DMS 273 treated with DMSO at 0.1 percent for 48 hours (cell line): ENCODE measurements at regions not wholly inside any gene's neighbourhood (a gene's known extent, or its start where the extent isn't known, plus 50 kb on each side); places are given as distances from the start of the nearest gene placed in this dataset.

Experiments used
- DNase-seq: peaks from one replicate; lab custom pipeline; 2025; lab: John Stamatoyannopoulos, UW

GRCh38 chr6:74091136-74091793, 395.3 kb downstream of the CD109 start:
- DNase-seq = no peak

DNA sequence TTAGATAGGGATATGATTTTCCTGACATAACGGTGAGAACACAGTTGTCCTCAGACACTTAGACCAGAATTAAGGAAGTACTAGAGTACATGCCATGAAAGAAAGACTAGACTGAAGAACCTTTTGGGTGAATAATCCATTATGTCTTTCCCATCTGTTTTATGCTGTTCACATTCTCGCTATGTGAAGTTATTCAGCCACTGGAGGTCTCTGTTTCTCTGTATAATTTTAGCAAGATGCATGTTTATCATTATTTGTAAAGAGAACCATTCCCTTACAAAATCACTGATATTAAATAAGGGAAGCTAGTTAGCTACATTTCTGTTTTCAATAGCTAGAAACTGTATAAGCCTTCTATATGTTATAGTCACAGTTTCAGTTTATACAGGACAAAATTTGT, 391.9 kb downstream of the CD109 start:
- no peak for DNase-seq

GRCh38 chr6:74075896-74076295, 379.9 kb downstream of the CD109 start:
- DNase-seq = no peak

- DNase-seq = no peak
Observed at GRCh38 chr6:74075323-74075722, 379.3 kb downstream of the CD109 start.

DNA sequence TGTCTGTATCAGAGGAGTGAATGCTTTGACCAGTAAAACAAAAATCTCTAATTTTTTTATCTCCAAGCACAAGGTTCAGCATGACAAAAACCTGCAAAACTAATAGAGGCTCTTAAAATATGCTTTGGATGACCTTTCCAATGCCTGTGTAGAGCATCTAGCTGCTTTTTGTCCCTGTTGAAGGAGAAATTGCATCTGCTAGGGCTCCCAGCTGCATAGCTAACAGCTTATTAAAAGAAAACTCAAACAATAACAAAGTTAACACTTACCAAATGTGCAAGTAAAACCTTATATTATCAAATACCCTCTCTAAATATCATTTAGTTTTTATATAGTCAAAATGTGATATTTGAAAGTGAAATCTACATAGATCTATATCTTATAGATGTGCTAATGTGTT, 378.6 kb downstream of the CD109 start:
- DNase-seq = no peak

DNA sequence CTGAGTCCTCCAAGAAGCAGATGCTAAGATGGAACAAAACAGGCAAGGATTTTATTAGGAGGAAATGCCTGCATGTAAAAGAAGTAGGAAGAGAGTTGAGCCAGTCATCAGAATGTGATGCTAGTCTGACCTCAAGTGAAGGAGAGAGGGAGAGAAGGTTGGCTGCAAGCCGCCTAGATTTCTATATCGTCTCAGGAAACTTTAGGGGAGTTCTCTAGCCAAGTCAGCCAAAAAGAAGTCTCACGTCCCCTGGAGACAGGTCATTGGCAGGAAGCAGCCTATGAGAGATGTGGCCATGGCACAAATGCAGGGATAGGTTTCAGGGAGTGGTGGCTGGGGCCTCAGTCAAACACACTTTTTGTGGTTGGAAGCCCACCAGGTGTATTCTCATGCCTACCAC, 378.0 kb downstream of the CD109 start:
- no peak for DNase-seq

DNA sequence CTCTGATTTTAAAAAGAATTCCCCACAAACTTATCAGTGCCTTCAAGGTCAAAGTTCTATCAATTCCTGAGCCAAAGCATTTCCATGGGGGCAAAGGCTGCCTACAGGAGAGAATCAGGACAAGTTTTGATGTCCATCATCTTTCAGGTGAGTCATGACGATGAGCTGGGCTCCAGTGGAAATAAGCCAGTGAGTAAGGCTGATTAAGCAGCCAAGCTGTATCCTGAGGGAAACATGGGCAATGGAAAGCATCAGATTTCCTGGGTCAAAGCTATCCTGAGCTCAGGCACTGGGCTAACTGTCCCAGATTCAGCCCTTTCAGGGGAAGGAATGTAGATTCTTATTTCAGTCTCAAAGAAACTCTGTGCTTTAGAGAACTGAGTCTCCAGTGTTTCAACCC, 377.4 kb downstream of the CD109 start:
- DNase-seq = no peak

DNA sequence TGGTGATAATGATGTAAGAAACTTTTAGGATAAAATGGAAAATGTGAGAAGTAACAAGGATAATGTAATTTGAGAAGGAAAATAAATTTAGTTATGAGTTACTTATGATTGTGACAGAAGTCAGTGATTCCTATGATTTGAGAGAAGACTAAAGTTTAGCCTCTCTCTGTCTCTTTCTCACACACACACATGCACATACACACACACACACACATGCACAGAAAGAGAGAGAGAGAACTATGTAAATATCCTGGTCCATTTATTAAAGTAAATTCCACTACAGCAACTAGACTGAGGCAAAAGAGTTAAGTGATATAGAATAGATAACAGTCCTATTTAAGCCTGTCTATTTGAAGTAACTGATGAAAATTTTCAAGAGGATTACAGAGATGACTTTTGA, 375.2 kb downstream of the CD109 start:
- no peak for DNase-seq

DNA sequence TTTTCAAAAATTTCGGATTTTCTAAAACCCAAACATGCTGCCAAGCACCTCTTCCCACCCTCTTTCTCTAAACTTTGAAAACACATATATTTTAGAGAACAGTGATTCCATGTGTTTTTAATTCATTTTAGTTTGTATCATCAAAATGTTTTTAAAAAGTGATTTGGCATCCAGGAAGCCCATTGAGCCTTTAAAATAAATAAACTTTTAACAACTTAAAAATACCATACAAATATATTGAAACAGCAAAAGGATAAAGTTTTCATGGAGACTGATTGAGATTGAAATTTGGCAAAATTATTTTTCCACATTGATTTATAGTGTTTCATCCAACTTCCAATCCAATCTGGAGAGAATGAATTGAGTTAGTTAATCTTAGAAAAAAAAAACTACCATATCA, 374.7 kb downstream of the CD109 start:
- no peak for DNase-seq

- no peak for DNase-seq
Observed at GRCh38 chr6:74070091-74070490, 374.1 kb downstream of the CD109 start.

GRCh38 chr6:74069089-74069581, 373.1 kb downstream of the CD109 start:
- no peak for DNase-seq

- DNase-seq = no peak
Observed at GRCh38 chr6:74066168-74066871, 370.3 kb downstream of the CD109 start.

DNA sequence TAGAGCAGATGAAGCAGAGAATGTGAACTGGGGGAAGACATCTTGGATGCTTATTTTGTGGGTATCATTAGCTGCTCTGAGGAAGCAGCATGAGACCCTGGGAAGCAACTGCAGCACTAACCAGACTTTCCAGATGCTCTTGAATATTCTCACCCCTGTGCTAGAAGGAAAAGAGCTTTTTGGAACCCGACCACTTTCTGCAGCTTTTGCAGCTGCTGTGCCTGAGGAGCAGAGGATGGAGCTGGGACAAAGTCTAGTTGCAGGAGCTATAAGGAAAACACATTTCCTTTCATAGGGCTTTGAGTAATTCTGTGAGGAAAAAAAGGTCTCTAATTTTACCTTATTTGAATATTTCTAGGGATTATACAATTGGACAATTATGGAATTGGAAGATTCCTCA, 369.7 kb downstream of the CD109 start:
- DNase-seq = no peak

GRCh38 chr6:74063391-74063790, 367.4 kb downstream of the CD109 start:
- DNase-seq = no peak

- DNase-seq = no peak
Observed at GRCh38 chr6:74061201-74061600, 365.2 kb downstream of the CD109 start.

DNA sequence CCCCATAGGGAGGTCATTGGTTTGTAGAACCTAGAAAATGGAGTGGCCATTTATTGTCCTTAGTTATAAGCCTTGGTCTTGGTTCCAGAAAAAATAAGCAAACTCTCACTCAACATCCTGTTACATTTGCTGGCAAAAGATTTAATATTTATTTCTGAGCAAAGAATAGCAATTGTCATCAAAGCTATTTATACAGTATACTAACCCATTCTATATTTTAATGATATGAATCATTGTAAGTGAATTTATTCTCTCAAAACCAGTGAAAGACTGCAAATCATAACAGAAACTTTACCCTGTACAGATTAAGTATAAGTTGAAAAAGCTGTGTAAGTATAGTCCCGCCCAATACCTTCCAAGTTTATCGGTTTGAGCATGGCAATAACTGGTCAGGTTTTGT, 364.4 kb downstream of the CD109 start:
- no peak for DNase-seq

DNA sequence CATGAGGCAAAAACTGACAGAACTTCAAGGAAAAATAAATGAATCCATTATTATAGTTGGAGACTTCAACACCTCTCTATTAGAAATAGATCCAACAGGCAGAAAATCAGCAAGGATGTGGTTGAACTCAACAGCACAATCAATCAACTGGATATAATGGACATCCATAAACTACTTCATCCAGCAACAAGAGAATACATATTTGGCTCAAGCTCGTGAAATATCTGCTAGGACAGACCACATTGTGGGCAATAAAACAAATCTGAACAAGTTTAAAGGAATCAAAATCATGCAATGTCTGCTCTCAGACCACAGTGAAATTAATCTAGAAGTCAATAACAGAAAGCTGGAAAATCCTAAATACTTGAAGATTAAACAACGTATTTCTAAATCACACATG, 362.6 kb downstream of the CD109 start:
- DNase-seq = no peak

DNA sequence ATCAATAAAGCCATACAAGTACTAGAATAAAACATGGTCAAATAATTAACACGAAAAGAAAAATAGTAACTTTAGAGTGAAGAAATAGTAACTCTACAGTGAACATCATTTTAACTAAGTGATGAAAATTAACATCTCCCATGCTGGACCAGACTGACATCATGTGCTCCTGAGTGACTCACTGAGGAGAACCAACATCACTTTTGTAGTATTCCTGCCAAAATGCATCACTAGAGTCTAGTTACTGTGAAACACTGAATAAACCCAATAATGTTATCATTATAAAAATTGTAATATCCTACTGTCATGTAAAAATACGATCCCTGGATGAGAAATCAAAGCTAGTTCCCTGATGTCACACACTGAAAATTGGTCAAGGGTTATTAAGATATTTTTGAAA, 361.3 kb downstream of the CD109 start:
- no peak for DNase-seq

GRCh38 chr6:74054190-74054589, 358.2 kb downstream of the CD109 start:
- DNase-seq = no peak

DNA sequence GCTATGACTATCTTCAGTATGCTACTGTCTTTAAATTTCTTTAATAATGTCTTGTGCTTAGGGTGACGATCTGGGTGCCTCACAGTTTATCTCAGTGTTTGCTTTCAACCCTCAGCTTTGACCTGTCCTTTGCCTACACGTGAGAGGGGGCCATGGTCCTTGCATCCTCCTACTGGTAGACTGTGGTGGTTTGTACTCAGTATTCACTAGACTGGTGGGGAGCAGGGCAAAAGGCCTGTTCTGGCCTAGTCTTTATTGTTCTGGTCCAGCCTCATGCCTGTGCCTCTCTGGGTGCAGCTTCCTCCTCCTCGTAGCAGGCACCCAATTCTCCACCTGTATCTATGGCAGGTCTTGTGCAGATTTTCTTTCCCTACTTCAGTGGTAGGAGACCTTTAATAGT, 354.9 kb downstream of the CD109 start:
- DNase-seq = no peak

- no peak for DNase-seq
Observed at GRCh38 chr6:74048387-74048786, 352.4 kb downstream of the CD109 start.

DNA sequence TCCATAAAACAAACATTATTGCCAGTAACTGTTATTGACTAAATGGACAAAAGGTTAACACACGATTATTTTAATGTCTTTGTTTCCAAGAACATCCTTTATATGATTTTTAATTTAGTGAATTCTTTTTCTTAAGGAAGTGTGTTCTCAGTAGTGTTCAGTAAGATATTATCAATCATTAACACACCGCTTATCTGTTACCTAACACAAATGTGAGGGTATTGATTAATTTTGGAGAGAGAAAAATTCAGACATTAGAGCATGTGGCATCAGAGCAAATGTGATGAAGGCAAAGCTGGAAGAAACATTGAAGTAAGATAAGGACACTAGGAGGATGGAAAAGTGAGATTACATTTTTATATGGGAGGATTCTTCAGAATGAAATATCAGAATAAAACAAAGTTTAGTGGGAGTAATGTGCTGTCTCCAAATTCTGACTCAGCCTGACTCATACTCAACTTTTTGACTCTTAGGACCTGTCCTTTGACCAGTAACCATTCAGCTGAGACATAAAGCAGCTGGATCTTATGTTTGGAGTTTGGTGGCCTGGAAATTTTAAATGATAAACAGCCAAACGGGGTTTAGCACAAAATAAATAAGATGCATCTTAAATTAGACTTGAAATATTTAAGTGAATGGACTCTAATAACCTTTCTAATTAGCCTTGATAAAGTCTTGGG, 348.6 kb downstream of the CD109 start:
- no peak for DNase-seq

- DNase-seq = no peak
Observed at GRCh38 chr6:74041420-74041819, 345.4 kb downstream of the CD109 start.
